Left lung (tissue), 4 donors: ENCODE measurements at regions not wholly inside any gene's neighbourhood (a gene's known extent, or its start where the extent isn't known, plus 50 kb on each side); places are given as distances from the start of the nearest gene placed in this dataset.

ENCODE experiments used
- ATAC-seq: fragments of 200-7000 bp; cut with Tn5 transposase; one replicate; pipeline ENCODE4 v1.9.1; 2020; ENCODE audit warnings: moderate library complexity
- DNase-seq, 4 donors: peaks; one replicate each; pipeline ENCODE4 v3.0.0-alpha.2; 2013 to 2020
- H3K27ac ChIP-seq, 2 donors: fragments of 200-600 bp; sonication (generic) in 1 of 2; one replicate each; pipeline versions ENCODE4 v1.5.0 to v1.8.0; 2020 to 2021
- H3K27me3 ChIP-seq, 2 donors: fragments of 200-600 bp; sonication (generic) in 1 of 2; one replicate each; pipeline versions ENCODE4 v1.5.0 to v1.8.0; 2020 to 2021
- H3K36me3 ChIP-seq, 2 donors: fragments of 200-600 bp; sonication (generic) in 1 of 2; one replicate each; pipeline versions ENCODE4 v1.5.0 to v1.8.0; 2020 to 2021
- H3K4me1 ChIP-seq, 2 donors: fragments of 200-600 bp; one replicate each; pipeline ENCODE4 v1.8.0; 2021
- H3K4me3 ChIP-seq, 2 donors: fragments of 200-600 bp; sonication (generic) in 1 of 2; one replicate each; pipeline versions ENCODE4 v1.5.0 to v1.8.0; 2020 to 2021; ENCODE audit warnings: mild to moderate bottlenecking in 1 of 2
- H3K9me3 ChIP-seq, 2 donors: fragments of 200-600 bp; sonication (generic) in 1 of 2; one replicate each; pipeline versions ENCODE4 v1.5.0 to v1.8.0; 2020 to 2021
- CTCF ChIP-seq, 2 donors: fragments of 200-600 bp; sonication (generic) in 1 of 2; IDR thresholded peaks; one replicate each; pipeline versions ENCODE4 v1.5.0 to v1.8.0; 2021; ENCODE audit warnings: antibody characterized with exemption in 2 of 2
- intact Hi-C, 2 donors: fragments of 100-400 bp; cut with DNase I; formaldehyde crosslinking; loops; one replicate each; pipeline versions ENCODE4 v1.11.2 to v1.14.2; 2022
- donor health status: DM: no; HTN: yes; CAD: no.
- donor health status: DM: no; HTN: no; CAD: no.

GRCh38 chr9:107390279-107390678 lies 99.3 kb downstream of the KLF4 start:
- H3K27me3 ChIP-seq = no peaks in the 10 kb centered on the region
- ATAC-seq (no peak), DNase-seq (no peak)
- intact Hi-C loops = no loop called here
- TF ChIP-seq CTCF (IDR thresholded peaks at IDR 0.05) = no peak
- no peak overlapping the region for H3K27ac ChIP-seq
- no peaks in the 10 kb centered on the region for H3K36me3 ChIP-seq
- peaks cover 0 to 8% of the 10 kb centered on the region in 2 donors for H3K4me1 ChIP-seq
- no peaks in the 10 kb centered on the region for H3K9me3 ChIP-seq
- H3K4me3 ChIP-seq = no peak overlapping the region

GRCh38 chr9:107389617-107390071 lies 99.9 kb downstream of the KLF4 start:
- ATAC-seq (peak; percentile 89), DNase-seq (peak in 2 of 4 donors; percentile 49 to 58)
- intact Hi-C loops = no loop called here
- H3K27me3 ChIP-seq = no peaks in the 10 kb centered on the region
- no peak for TF ChIP-seq CTCF (IDR thresholded peaks at IDR 0.05)
- no peak overlapping the region for H3K27ac ChIP-seq
- H3K36me3 ChIP-seq = no peaks in the 10 kb centered on the region
- no peaks in the 10 kb centered on the region for H3K9me3 ChIP-seq
- H3K4me3 ChIP-seq = no peak overlapping the region
- H3K4me1 ChIP-seq = peaks cover 0 to 8% of the 10 kb centered on the region in 2 donors

- Histone ChIP-seq H3K27me3 (no peaks in the 10 kb centered on the region), H3K4me1 (peaks cover 0 to 8% of the 10 kb centered on the region in 2 donors), H3K9me3 (no peaks in the 10 kb centered on the region), H3K27ac (no peak overlapping the region), H3K36me3 (no peaks in the 10 kb centered on the region), H3K4me3 (no peak overlapping the region)
- TF ChIP-seq CTCF (IDR thresholded peaks at IDR 0.05) = no peak
- intact Hi-C loops = no loop called here
- peak in 1 of 4 donors; percentile 58 for DNase-seq
- ATAC-seq = no peak
These were observed 100.7 kb downstream of the KLF4 start for GRCh38 chr9:107388890-107389289.

GRCh38 chr9:107387409-107387808 lies 102.2 kb downstream of the KLF4 start:
- TF ChIP-seq CTCF (IDR thresholded peaks at IDR 0.05) = no peak
- DNase-seq = no peak
- Histone ChIP-seq H3K27ac (no peak overlapping the region), H3K4me1 (peaks cover 0 to 8% of the 10 kb centered on the region in 2 donors), H3K27me3 (no peaks in the 10 kb centered on the region), H3K4me3 (no peak overlapping the region), H3K36me3 (no peaks in the 10 kb centered on the region), H3K9me3 (no peaks in the 10 kb centered on the region)
- intact Hi-C loops = no loop called here
- ATAC-seq = peak; percentile 3

- Histone ChIP-seq H3K36me3 (no peaks in the 10 kb centered on the region), H3K9me3 (no peaks in the 10 kb centered on the region), H3K4me3 (no peak overlapping the region), H3K27ac (no peak overlapping the region), H3K4me1 (peaks cover 0 to 8% of the 10 kb centered on the region in 2 donors), H3K27me3 (no peaks in the 10 kb centered on the region)
- TF ChIP-seq CTCF (IDR thresholded peaks at IDR 0.05) = no peak
- intact Hi-C loops = no loop called here
- DNase-seq (no peak), ATAC-seq (no peak)
These were observed 103.2 kb downstream of the KLF4 start for GRCh38 chr9:107386396-107386795.
